Left ventricle myocardium superior (tissue), 1 donor: ENCODE measurements at regions not wholly inside any gene's neighbourhood (a gene's known extent, or its start where the extent isn't known, plus 50 kb on each side); places are given as distances from the start of the nearest gene placed in this dataset.

Experiments
- ATAC-seq: fragments of 200-7000 bp; cut with Tn5 transposase; one replicate; pipeline ENCODE4 v1.9.1; 2020; ENCODE audit warnings: mild to moderate bottlenecking, moderate library complexity
- DNase-seq: peaks from one replicate; pipeline ENCODE4 v3.0.0-alpha.2; 2020
- intact Hi-C: fragments of 100-400 bp; cut with micrococcal nuclease; formaldehyde crosslinking; loops from one replicate; pipeline ENCODE4 v1.11.0; 2022
- donor health status: DM: no; HTN: yes; CAD: no; lungs with severe emphysema.

GRCh38 chr6:166779963-166780683, 153.1 kb upstream of the RPS6KA2 start:
- DNase-seq = no peak

GRCh38 chr6:166779381-166779780, 152.3 kb upstream of the RPS6KA2 start:
- no peak for DNase-seq
- intact Hi-C loops = no loop called here
- ATAC-seq = no peak

More at GRCh38 chr6:166779963-166780683, 153.1 kb upstream of the RPS6KA2 start:
- ATAC-seq = no peak
- intact Hi-C loops = loop anchor here (10.0 kb wide), 1 partner anchor 365 kb away; no protein-coding TSS in a partner anchor

GRCh38 chr6:166778776-166779175, 151.7 kb upstream of the RPS6KA2 start:
- intact Hi-C loops = no loop called here
- no peak for DNase-seq
- no peak for ATAC-seq

DNA sequence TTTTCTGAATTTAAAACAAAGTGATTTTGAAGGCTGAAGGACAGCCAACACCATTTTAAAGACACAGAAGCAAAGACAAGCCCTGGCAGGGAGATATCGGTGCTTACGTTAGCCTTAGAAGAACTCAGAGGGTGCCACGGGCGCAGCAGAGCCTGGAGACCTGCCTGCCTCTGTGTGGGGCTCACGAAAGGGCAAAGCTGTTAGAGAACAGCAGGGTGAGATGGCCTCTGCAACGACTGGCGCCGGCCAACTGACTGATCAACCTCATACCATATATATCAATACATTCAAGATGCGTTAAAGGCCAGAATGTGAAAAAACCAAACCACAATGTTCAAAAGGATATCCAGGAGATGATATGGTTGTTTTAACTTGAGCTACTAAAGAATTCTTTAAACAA, 151.0 kb upstream of the RPS6KA2 start:
- ATAC-seq (no peak), DNase-seq (no peak)

DNA sequence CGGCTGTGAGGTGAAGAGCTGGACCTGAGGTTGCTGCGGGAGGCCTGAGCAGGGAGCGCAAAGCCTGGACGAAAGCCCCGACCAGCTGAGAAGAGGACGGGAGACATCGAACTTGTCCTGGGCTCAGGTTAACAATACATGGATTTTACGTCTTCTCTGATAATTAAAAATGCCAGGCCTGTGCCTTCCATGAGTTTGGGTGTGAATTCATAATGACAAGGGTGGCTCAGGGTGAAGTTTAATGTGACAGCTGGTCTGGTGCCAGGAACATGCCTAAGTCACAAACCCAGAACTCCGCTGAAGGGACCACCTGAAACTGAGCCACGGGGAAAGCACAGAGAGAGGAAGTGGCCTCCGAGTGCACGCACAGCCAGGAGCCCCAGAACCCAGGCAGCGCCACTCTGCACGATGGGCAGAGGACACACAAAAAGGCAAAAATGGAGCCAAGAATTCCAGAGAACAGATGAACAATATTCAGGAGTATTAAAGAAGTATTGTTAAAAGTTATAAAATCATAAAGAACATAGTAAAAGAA, 150.1 kb upstream of the RPS6KA2 start:
- intact Hi-C loops = no loop called here
- ATAC-seq = no peak
- DNase-seq = no peak

More for the DNA sequence above, 151.0 kb upstream of the RPS6KA2 start:
- intact Hi-C loops = no loop called here

- ATAC-seq (no peak), DNase-seq (no peak)
- intact Hi-C loops = no loop called here
These were observed 149.5 kb upstream of the RPS6KA2 start for GRCh38 chr6:166776571-166776970.

DNA sequence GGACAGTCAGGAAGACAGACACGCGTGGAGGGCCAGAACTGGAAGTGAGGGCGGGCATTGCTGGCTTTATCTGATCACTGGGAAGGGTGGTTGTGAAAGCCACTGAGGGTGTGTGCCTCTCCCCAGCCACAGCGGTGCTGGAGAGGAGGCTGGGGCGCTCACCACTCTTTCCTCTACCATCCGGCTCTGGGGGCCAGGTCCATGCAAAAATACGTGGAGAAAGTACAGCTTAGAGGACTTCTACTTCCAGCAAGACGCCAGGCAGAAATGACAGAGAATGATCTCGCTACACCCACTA, 148.8 kb upstream of the RPS6KA2 start:
- ATAC-seq = no peak
- intact Hi-C loops = no loop called here
- no peak for DNase-seq

- DNase-seq = peak; percentile 44
- intact Hi-C loops = no loop called here
- ATAC-seq = peak; percentile 53
These were observed 148.3 kb upstream of the RPS6KA2 start for GRCh38 chr6:166775180-166775922.

DNA sequence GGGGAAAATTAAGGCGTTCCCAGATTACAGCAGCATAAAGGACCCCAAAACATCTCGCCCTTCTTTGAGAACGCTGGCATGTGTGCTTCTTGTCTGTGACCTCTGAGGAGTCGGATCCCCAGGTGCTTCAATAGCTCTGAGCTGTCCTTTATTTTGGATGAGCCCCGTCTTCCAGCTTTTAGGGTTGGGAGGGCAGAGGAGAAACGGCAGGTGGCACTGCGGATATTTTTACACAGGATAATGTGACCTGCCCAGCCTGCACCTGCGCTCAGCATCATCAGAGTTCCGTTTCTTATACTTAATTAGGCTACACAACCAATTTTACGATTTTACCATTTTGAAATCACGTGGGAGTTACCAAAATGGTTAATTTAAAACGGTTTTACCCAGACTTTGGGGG, 147.7 kb upstream of the RPS6KA2 start:
- DNase-seq (no peak), ATAC-seq (no peak)
- intact Hi-C loops = no loop called here

DNA sequence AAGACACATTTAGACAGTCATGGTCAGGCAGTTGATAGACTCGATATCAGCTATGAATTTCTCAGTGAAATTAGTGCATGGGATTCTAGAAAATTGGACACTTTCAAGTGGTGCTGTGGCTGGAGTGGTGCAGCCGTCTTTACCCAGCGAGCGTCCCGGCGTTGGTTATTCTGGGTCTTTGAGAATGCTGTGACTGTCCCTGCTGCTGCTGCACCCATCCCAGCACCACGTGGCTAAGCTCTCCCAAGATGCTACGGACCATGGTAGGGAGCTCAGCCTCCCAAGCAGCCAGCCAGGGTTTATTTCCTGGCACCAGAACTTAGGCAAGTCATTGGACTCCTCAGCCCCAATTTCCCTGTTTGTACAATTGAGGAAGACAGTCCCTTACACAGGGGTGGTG, 147.2 kb upstream of the RPS6KA2 start:
- ATAC-seq (no peak), DNase-seq (no peak)
- intact Hi-C loops = no loop called here

- intact Hi-C loops = no loop called here
- ATAC-seq = no peak
- no peak for DNase-seq
These were observed 145.5 kb upstream of the RPS6KA2 start for GRCh38 chr6:166772518-166772917.

DNA sequence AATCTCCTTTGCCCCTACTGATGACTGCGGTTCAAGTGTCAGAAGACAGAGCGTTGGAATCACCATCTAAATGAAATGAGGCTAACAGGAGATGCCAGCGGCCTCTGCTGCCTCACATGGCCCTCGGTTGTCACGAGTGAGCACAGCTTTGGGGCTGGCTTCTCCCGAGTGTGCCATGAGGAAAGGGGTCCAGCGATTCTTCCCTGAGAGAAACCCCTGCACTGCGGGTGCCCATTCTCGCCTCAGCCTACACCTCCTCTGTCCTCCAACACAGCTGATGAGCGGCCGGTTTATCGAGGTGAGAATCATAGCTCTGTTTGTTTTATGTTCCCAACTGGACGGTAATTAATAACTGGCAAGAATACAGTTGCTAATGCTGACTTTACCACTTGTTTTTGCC, 144.7 kb upstream of the RPS6KA2 start:
- intact Hi-C loops = no loop called here
- no peak for ATAC-seq

DNA sequence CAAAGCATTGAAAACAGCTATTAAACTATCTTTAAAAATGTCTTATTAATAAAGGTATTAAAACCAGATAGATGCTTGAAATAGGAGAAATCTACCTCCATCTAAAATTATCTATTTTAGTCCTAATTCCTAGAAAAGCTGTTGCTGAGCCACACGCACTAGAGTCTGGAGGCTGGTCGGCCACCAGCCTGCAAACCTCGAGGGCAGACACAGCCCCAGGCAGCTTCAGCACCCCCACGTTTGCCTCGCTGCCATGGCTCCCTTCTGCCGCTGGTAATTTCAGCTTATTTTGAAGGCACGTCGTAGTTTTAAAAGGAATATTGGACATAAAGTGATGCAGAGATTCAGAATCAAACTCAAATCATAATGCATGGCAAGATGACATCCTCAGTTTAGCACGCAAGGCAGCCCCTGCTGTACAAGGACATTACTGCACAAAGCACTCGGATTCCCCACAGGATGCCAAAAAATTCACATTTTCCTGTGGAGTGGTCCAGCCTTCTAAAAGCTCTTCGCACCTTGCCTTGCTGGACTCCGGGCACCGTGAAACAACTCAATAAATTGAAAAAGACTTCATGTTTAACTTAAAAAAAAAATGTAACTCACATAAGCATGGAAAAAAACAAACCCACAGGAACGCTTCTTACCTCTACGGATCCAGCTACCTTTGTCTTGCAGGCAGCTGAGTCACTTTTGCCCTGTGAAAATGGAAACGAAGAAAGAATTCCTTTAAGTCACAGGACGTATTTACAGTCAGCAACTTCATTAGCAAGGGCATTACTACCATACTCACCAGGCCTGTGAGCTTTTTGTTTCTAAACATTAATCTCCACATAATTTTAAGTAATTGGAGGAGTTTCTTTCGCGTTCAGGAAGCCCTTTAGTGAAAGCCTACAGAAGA, 143.4 kb upstream of the RPS6KA2 start:
- ATAC-seq = no peak
- intact Hi-C loops = no loop called here
- no peak for DNase-seq

More for the DNA sequence above, 144.7 kb upstream of the RPS6KA2 start:
- DNase-seq = no peak

DNA sequence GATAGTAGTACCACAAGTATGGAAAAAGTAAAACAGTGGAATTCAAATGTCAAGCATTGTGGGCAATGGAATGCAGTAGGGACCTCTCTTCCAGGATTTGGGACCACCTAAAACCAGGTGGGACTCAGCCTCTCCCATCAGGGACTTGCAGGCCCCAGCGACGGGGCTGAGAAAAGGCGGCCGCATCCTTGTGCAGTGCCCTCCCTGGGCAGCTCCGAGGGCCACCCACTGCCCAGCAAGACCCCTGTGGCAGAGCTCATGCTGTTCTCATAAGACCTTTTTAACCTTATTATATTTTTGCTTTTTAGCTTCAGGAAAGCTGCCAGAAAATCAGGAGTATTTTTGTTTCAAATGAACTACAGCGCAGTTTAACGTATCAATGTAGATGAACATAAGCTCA, 142.6 kb upstream of the RPS6KA2 start:
- ATAC-seq = no peak
- intact Hi-C loops = no loop called here
- DNase-seq = no peak

DNA sequence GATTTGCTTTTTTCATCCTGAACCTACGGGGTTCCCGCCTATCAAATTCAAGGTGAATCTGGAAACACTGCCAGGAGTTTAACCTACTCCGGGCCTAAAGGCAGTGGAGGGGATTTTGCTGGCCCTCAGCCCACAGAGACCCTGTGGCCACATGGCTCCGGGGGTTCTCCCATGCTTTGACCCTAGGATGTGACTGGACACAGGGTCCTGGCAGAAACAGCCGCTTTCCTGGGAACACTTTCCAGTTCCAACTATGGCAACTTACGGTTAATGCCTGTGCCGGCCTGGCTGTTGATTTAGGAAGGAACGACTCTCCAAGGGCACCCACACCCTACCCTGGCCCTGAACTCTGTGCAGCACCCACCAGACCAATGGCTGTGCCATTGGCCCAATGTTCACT, 141.7 kb upstream of the RPS6KA2 start:
- no peak for DNase-seq
- intact Hi-C loops = no loop called here
- no peak for ATAC-seq

DNA sequence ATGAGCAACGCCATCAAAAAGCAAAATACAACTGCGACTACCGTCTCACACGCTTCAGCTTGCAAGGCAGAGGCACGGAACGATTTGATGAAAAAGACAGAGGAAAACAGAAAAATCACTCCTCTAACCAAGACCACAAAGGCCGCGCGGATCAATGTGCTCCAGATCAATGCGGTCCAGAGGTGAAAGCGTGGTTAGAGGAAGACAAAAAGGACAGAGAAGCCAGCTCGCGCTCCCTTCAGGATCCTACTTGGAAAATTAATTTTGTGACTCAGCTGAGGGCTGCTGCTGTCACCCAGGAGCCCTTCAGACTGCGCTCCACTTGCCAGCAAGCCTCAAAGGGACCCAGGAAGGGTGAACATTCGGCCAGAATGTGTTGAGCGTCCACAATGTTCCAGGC, 140.2 kb upstream of the RPS6KA2 start:
- intact Hi-C loops = no loop called here
- DNase-seq (no peak), ATAC-seq (no peak)

DNA sequence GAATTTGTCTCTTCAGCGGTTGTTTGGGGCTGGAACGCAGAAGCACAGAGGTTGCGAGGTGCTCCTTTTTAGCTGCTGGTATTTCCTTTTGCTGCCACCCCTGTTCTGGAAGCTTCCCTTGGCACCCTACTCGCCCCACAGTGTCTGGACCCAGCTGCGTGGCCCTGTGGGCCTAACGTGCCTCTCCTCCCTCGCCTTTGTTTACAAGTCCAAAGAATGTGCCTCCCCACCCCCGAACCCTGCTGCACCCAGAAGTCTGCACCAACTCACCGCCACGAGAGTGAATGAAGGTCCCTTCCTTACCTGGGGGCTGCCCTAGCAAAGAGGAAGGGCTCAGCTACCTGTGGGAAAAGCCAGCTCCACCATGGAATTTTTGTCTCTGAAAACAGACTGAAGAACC, 139.7 kb upstream of the RPS6KA2 start:
- DNase-seq (no peak), ATAC-seq (no peak)
- intact Hi-C loops = no loop called here

DNA sequence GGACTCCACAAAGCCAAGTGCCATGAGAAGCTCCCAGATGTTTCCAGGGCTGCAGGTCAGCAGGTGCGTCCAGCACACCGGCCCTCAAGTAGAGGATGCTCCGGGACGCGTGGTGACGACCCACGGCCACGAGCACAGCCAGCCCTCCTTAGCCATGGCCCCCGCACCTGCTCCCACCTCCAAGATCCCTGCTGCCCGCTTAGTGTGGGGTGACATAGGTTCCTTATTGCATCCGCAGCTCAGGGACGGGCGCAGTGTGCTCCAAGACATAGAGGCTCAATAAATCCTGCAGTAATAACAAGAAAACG, 138.1 kb upstream of the RPS6KA2 start:
- no peak for ATAC-seq
- no peak for DNase-seq
- intact Hi-C loops = no loop called here

DNA sequence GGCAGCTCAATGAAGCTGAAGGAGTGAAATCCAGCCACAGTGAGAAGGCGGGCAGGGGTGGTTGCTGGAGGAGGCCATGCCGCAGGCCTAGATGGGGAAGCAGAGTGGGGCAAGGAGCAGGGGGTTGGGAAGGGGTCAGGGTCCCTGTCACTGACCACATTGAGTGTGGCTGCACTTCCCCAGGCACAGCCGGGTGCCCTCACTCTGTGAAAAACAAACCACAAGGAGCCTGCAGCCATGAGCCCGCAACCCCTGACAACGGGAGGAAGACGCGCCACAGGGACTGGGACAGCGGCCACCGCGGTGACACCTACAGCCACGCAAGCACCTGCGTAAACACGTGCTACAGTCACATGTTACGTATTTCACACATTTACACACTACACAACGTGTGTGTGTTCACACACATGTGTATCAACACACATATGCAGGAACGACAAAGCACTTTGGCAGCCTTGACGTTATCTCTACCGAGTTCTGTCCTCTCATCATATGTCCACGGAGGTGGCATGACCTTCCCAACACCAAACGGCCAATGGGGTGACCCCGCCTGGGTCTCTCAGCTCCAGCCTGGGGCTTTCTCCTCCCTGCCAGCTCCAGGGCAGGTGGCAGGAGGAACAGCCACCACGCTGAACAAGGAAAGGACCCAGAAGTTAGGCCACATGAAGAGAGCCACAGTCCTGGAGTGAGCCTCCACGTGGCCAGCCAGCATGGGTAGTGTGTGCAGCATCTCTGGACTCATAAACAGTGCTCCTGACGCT, 137.6 kb upstream of the RPS6KA2 start:
- DNase-seq = no peak
- ATAC-seq = no peak
- intact Hi-C loops = no loop called here
